HG02610 (cell line): ENCODE measurements at regions not wholly inside any gene's neighbourhood (a gene's known extent, or its start where the extent isn't known, plus 50 kb on each side); places are given as distances from the start of the nearest gene placed in this dataset.
A peak's percentile ranks its signal among the peaks of the same experiment; 100 is the strongest.
"Not testable (repeated sequence)": the region's sequence is repeated elsewhere in the genome, so short reads cannot be mapped to it uniquely, and the experiment has no call there.

Source experiments
- ATAC-seq: cut with Tn5 transposase; IDR thresholded peaks from one replicate; pipeline ENCODE4 v1.9.1; 2021; ENCODE audit warnings: mild to moderate bottlenecking, moderate library complexity; ENCODE audit not compliant: unreplicated experiment

DNA sequence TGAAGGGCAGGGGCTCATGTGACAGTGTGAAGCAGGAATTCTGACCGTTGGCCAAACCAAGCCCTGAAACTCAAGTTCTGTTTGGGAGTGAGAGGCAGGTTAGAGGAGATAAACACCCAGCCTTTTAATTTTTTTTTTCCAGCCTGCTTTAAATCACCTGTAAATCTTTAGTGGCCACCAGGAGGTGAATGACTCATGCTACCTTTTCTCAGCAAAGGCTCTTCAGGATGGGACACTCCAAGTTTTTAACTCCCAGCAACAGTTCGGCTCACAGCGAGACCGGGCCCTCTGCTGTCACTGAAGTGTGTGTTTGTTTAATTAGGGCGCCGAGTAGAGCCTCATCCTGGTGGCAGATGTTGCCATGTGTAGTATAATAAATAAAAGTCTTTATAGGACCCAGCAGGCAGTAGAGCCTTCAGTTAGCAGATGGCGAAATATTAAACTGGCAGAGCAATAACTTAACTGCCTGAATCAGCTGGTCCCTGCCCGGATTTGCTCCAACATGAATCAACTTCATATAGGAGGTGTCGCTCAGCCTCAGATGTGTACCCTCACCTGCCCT lies 180.3 kb downstream of the NPIPA7 start:
- not testable (repeated sequence) for ATAC-seq

DNA sequence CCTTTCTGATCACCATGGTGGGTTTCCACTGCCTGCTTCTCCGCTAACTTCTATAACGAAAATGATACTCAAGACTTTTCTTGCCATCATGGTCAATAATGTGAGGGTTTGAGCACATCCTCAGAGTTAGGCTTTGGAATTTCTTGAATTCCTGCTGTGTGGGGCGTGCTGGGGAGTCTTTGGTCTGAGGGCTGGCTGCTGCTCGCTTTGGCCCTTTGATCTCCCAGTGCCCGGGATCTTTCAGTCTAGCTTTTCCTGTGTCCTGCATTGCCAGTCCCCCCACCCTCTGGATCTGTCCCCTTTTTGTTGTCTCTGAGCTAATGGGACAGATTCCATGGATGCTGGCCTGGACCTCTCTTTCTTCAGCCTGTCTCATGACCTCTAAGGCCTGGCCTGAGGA lies 182.6 kb downstream of the NPIPA7 start:
- ATAC-seq = not testable (repeated sequence)

DNA sequence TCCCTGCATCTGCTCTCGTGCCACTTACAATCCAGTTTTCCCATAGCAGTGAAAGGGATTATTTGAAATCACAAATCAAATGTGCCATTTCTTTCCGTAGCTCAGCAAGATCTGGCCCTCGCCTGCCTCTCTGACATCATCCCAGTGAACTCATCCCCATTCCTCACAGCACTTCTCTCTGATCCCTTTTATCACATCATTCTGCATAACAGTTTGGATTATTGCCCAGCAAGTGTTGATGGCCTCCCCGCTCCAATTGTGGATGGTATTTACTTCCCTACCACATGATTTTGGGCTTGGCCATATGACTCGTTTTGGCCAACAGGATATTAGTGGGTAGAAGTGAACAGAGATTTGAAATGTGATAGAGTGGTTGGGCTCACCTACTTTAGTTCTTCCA lies 185.0 kb downstream of the NPIPA7 start:
- ATAC-seq = not testable (repeated sequence)

DNA sequence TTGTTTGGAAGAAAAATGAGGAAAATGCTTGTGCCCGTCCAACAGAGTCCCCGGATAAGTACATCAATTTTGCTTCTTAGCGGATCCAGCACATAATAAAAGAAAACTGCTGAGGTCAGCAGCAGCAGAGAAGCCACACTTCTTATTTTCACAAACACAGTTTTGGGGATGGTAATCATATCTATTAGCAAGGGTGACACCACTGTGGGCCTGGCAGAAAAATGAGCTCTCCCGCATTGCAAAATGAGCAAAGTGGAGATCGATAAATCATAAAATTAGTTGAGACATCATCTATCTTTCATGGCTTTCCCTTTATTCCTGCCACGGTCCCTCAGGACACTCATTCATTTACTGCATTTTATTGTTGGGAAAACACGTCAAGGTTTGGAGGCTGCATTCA lies 186.4 kb downstream of the NPIPA7 start:
- ATAC-seq = not testable (repeated sequence)

DNA sequence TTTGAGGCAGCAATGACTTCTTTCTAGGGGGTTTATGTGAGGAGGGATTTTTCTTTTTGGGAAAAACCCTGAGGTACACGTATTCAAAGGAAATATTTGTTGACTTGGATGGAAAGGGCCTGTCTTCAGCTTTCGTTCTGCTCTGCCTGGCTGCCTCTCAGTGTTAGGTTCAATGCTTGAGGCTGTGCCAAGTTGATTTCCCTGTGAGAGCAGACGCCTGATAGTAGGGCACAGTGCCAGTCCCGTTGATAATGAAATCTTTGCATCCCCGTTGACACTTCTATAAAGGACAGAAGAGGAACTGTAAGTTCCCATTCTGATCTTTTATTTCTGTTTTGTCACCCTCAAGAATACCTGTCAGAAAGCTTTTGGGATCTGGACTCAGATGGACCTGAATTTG lies 191.1 kb downstream of the NPIPA7 start:
- not testable (repeated sequence) for ATAC-seq

DNA sequence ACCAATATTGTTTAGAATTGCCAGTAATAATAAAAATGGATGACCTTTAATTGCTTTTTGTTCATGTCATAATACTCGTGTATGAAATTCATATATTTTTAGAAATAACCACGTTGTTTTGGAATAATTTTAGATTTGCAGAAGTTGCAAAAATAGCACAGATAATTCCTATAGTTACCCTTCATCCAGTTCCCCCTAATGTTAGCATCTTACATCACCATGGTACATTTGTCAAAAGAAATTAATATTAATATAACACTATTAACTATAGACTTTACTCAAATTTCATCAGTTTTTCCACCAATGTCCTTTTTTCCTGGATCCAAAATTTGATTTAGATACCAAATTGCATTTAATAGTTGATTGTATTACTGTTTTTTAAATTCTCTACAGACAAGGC lies 191.9 kb downstream of the NPIPA7 start:
- not testable (repeated sequence) for ATAC-seq

DNA sequence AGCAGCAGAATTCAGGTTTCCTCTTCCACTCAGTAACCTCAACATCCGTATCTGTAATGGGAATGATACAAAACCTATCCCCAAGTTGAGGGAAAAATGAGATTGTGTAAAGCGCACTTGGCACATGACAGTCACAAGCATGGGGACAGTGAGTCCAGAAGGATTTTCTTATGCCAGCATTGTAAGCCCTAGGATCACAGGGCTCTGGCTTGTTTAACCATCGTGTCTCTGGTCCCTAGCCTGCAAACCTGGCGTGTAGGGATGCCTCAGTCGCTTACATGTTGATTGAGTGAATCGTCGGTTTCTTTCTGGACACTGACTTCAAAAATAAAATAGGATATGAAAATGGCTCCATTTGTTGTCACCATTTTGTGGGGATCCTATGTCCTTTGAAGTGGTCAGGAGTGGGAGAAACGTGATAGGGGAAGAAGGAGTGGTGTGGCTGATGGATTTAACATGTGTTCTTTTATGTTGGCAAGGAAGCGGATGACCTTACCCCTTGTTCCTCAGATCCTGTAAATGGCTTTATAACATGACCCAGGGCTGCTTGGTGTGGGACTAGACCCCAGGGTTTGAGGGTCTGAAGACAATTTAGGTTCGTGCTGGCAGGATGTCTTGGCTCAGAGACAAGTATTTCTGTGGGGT lies 193.3 kb downstream of the NPIPA7 start:
- ATAC-seq = not testable (repeated sequence)

DNA sequence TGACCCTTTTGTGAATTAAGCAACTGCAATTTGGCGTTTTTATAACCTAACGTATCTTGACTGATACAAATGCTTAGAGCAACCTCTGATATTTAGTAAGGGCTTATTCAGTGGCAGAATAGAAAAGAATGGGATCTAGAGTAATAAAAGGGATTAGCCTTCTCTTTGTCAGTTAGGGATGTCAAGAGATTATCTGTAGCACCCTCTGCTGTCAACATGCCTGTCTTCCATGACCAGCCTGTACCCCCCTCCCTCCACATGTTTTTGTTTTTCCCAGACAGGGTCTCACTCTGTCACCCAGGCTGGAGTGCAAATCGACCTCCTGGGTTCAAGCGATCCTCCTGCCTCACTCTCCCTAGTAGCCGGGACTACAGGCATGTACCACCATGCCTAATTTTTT lies 198.1 kb downstream of the NPIPA7 start:
- ATAC-seq = not testable (repeated sequence)

DNA sequence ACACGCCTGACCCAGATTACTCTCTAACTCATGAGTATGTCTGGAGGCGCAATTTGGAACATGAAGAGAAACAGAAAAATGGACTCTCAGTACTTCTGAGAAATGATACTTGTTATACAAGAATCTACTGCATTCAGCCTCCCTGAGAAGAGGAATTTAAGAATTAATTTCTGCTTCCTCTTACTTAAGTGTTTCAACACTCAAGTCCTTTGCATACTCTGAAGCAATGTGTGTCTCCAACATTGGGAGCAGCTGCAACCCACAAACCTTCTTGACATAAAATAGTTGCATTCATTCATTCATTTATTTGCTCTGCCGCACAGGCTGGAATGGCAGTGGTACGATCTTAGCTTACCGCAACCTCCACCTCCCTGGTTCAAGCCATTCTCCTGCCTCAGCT lies 199.8 kb downstream of the NPIPA7 start:
- ATAC-seq = no peak

DNA sequence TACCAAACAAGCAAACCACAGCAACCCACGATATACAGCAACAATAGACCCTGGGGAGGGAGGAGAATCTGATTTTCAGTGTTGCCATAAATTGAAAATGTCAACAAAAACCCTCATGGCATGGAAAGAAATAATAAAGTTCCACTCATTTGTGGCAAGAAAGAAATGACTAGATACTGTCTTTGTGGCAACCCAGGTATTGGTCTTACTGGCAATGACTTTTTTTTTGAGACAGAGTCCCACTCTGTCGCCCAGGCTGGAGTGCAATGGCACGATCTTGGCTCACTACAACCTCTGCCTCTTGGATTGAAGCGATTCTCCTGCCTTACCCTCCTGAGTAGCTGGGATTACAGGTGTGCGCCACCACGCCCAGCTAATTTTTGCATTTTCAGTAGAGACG lies 204.0 kb downstream of the NPIPA7 start:
- ATAC-seq = not testable (repeated sequence)

DNA sequence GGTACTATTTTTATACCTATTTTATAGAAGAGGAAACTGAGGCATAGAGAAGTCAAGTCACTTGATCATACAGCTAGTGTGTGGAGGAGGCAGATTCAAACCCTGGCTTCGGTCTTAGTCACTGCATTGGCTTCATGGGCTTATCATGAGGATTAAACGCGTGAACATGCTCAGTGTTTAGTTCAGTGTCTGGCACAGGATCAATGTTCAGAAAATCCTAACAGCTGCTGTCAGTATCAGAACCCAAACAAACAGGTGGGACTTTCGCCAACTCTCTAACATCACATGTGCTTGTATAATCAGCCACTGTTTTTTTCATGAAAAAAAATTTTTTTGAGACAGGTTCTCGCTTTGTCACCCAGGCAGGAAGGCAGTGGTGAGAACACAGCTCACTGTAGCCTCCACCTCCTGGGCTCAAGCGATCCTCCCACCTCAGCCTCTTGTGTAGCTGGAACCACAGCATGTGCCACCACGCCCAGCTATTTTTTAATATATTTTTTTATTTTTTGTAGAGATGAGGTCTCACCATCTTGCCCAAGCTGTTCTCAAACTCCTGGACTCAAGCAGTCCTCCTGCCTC lies 207.2 kb downstream of the NPIPA7 start:
- not testable (repeated sequence) for ATAC-seq

DNA sequence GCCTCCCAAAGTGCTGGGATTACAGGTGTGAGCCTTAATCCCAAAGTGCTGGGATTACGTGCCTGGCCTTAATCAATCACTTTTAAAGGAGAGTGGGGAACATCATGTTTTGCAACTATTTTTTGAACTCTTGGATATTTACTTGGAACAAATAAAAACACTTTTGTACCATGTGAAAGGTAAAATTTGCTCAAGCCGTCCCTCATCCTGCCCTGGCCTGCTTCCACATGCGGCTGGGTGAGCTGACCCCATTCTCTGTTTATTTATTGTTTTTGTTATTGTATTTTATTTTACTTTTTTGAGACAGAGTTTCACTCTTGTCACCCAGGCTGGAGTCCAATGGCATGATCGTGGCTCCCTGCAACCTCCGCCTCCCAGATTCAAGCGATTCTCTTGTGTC lies 208.0 kb downstream of the NPIPA7 start:
- not testable (repeated sequence) for ATAC-seq

DNA sequence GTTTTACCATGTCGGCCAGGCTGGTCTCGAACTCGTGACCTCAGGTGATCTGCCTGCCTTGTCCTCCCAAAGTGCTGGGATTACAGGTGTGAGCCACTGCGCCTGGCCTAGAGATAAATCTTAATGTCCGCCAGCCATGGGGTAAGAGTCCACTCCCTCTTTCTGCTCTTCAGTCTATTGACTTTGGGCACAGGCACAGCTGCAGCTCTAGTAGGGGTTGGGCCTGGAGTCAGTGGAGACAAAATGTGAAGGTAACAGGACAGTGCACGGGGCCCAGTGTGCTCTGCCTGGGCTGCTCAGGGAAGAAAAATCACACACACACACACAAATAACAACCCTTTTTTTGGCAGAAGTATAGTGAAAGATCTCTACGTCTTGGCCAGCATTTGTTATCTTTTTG lies 209.5 kb downstream of the NPIPA7 start:
- not testable (repeated sequence) for ATAC-seq

DNA sequence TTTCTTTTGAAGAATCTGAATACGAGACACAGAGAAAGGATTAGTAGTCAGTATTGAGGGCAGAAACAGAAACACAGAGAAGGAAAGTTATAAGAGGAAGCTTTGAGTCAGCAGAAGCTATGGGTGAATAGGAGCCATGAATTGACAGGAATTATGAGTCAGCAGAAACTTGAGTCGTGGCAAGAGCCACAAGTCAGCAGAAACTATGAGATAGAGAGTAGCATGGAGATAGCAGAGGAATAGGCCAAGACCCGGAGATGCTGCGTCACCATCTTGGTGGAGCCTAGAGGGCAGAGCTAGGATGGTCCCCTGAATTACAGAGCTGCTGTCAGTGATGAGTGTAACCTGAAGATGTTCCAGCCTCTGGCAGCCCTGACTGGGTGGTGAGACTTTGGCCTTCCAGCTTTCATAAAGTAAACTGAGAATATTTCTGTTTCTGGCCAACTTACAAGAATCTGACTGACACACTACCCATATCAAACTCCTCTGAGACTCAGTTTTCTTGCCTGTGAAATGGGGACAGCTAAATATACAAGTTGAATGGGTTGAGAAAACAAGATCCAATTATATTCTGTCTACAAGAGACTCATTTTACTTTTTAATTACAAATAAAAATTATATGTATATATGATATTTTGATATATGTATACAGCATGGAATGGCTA lies 211.8 kb downstream of the NPIPA7 start:
- peak; percentile 61 for ATAC-seq

DNA sequence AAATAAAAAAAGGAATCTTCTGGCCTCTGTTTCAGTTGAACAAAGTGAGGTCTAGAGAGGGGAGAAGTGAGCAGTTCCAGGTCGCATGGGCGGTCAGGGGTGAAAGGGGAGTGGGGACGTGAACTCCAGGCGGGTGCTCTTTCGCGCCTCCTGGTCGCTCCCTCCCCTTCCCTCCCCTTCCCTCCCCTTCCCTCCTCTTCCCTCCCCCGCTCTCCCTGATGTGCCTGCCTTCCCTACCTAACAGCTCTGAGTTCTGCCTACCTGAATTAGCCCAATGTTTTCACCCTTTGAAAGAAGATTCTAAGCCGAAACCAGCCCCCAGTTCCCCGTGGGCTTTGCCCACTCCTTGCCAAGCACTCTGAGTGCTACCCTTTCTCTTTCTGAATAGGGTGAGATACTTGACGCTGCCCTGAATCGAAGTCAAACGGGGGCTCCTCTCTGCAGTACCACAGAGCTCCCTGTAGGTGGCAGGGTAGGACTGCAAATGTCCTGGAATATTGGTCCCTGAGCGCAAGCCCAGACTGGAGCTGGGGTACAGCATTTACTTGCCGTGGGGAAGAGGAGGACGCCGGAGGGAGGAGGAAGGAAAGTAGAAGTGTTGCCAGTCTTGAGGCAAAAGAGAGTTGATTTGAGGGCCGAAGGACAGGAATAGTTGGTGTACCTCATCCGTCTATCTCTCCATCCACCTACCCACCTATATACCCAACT lies 214.4 kb downstream of the NPIPA7 start:
- ATAC-seq = not testable (repeated sequence)

DNA sequence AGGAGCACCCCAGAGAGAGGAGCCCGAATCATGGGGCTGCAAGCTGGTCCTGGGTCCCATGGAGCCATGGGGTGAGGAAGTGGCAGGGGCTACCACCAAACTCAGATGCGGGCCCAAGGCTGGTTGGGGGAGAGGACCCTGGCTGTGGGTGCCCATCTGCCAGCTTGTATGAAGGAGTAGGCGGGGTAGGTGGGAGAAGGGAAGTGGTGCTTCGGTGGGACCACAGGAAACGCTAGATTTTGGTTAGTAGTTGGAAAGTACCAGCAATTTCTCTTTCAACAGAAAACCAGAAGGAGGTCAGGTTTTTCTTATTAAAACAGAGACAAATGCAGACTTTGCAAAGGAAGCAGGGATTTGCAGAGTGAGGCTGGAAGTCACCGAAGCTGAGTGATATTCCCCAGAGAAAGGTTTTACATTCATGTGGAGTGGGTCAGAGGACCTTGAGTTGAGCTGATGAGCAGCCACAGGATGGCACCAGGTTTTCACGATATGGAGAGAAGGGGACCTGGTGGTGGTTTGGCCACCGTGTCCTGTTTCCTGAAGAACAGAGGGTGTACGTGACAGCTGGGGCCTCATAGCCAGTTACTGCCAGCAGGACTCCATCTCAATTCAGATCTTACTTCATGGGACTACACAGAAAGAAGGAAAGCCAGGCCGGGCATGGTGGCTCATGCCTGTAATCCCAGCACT lies 216.2 kb downstream of the NPIPA7 start:
- ATAC-seq = peak; percentile 60

DNA sequence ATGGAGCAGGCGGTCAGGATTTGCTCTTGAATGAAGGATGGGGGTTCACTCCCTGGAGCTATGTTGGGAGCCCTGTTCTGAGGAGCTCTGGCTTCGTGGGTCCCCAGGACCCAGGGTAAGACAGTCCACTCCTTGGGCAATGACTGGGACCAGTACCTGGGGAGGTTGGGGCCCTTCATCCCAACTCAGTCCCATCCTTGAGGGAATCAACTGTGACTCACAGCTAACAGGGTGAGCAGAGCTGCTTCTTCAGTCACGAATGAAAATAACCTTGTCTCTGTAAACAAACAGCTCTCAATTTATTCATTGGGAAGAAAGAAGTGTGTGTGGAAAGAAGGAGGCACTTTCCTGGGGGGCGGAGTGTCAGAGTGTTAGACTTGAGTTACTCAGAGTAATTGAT lies 222.3 kb downstream of the NPIPA7 start:
- ATAC-seq = not testable (repeated sequence)

DNA sequence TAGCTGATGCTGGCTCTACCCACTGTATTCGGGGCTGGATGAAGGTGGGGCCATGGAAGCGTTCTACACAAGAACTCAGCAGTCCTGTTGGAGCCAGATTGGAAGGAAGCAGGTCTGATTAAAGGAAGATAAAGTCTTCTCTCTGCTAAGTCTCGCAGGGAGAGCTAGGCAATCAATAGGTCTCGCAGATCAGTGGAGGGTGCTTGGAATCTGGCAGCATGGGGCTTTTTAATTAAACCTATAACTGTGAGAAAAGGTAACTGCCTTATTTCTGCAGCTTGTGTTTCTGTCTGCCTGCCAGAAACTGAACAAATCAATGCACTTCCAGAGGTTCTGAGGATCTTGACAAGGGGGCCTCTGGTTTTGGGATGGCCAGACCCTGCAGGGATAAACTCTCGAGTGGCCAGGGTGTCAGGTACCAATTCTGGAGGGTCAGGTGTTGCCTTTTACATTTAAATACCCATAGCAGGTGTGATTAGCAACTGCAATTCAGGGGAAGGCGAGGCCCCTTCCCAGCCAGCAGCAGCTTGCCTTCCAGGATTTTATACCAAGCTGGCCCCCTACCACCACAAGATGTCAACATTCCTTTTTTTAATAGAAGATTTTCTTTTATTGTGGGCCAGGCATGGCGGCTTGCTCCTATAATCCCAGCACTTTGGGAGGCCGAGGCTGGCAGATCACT lies 228.6 kb downstream of the NPIPA7 start:
- ATAC-seq = not testable (repeated sequence)

DNA sequence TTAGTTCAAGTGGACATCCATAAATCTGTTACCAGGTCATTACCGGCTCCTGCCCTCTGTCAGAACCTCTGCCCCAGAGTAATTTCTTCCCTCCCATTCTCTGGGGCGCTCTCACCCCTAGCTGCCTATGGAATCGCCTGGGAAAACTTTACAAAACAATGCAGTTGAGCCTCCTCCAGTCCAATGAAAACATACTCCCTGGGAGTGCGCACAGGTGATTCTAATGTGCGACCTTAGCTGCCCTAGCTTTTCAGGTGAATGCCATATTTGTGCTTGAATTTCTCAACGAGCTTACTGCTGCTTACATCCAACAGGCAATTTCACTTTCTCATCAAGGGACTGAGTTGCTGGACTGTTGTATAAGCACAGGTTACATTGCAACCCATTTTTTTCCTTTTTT lies 230.7 kb downstream of the NPIPA7 start:
- ATAC-seq = not testable (repeated sequence)

DNA sequence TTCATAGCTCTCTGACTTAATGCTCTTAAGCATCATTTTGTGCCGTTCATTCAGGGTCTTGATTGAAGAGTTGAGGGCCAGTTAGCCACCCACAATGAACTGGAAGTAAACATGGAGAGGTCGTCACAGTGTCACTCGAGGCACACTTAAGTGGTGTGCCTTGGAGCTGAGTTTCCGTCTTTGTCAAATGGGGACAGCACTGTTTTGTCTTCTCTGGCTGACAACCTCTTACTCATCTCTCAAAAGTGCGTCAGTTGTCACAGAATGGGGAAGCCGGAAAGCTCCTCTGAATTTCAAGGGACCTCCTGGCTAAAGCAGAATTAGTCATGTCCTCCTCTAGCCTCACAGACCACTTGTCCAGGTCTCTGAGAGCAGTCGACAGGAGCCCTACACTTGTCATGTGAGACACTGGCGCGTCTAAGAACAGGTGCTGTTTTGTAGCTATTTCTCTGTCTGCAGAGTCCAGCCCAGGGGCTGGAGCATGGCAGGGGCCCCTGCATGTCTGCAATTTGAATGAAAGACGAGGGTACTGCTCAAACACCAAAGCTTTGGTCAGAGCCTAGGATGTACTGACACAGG lies 231.5 kb downstream of the NPIPA7 start:
- not testable (repeated sequence) for ATAC-seq
